GM12872 (cell line): ENCODE measurements at regions not wholly inside any gene's neighbourhood (a gene's known extent, or its start where the extent isn't known, plus 50 kb on each side); places are given as distances from the start of the nearest gene placed in this dataset.

ENCODE experiments used
- CTCF ChIP-seq: IDR thresholded peaks from 3 replicates; pipeline ENCODE4 v1.5.1; 2011; ENCODE audit warnings: low read depth, mild to moderate bottlenecking, low read length, moderate library complexity; ENCODE audit not compliant: insufficient read depth

GRCh38 chr3:191003742-191004141 is 141.2 kb upstream of the GMNC start:
- no peak for TF ChIP-seq CTCF

GRCh38 chr3:190996181-190996775 is 133.8 kb upstream of the GMNC start:
- TF ChIP-seq CTCF, result no peak

GRCh38 chr3:190995156-190995555 is 132.7 kb upstream of the GMNC start:
- no peak for TF ChIP-seq CTCF

- TF ChIP-seq CTCF, result no peak
Measured at GRCh38 chr3:190990898-190991297, 128.4 kb upstream of the GMNC start.

GRCh38 chr3:190989218-190989617 is 126.7 kb upstream of the GMNC start:
- no peak for TF ChIP-seq CTCF

GRCh38 chr3:190988102-190988501 is 125.6 kb upstream of the GMNC start:
- no peak for TF ChIP-seq CTCF

- TF ChIP-seq CTCF, result no peak
Measured at GRCh38 chr3:190984502-190985244, 122.2 kb upstream of the GMNC start.
